ENCODE measurements at regions not wholly inside any gene's neighbourhood (a gene's known extent, or its start where the extent isn't known, plus 50 kb on each side); places are given as distances from the start of the nearest gene placed in this dataset.

DNA sequence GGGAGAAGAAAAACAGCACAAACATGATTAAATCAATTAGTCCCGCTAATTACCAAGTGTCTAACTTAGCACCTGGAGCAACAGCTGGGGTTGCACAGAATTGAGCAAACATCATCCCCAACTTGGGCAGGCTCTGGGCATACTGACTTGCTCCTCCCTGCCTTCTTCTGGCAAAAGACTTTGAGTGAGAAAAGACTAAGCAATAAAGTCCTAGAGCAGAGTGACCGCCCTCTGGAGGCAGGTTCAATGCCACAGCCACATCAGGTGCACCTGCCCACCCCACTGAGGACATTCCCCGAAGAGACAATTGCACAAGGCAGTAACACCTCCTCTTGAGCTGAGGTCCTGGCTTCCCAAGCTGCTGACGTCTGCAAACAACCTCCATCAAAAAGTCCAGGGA, 358.3 kb downstream of the SOX9 start:
- DNase-seq = no peak

- no peak for DNase-seq
Observed at GRCh38 chr17:72481572-72481971, 360.8 kb downstream of the SOX9 start.

DNA sequence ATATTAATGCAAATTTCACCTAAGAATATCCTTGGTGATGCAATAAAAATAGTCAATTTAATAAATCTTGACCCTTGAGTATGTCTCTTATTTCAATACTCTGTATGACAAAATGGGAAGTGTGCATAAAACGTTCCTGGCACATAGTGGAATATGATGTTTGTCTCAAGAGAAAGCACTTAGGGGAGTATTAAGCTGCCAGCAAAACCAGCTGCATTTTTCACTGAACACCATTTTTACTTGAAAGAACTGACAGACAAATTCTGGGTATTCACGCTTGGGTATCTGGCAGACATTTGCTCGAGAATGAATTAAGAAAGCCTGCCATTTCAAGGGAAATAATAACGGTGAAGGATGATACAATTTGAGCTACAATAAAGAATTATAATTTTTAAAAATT, 364.8 kb downstream of the SOX9 start:
- no peak for DNase-seq

GRCh38 chr17:72486806-72487205, 366.0 kb downstream of the SOX9 start:
- DNase-seq = no peak

- no peak for DNase-seq
Observed at GRCh38 chr17:72487731-72488494, 367.1 kb downstream of the SOX9 start.

DNA sequence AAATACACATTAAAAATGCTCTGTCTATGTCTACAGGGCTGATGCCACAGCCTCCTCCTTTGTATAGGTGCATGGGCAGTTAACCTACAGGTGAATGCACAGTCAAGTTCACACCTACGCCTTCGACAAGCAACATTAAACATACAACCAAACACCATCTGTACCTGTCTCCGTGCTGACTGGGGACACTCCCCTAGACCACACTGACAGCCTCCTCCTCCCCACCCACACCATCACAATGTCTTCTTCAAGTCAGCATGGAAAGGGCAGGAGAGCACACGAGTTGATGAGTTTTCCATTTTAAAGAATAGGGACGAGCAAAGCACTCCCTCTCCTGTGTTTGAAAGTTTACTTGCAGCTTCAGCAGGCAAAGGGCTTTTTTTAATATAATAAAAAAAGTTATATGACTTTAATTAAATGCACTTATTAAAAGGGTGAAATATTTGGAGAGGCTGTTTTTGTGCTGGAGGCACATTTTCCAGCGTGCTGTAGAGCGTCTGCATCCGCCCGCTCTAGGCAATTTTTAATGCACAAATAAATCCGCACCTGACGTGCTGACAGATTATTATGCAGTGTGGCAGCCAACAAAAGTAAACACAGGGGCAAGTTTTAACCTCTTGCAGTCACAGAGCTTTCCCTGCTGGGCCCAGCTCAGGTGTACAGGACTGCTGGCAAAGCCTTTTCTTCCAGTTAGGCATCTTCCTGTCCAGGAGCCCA, 367.9 kb downstream of the SOX9 start:
- no peak for DNase-seq

DNA sequence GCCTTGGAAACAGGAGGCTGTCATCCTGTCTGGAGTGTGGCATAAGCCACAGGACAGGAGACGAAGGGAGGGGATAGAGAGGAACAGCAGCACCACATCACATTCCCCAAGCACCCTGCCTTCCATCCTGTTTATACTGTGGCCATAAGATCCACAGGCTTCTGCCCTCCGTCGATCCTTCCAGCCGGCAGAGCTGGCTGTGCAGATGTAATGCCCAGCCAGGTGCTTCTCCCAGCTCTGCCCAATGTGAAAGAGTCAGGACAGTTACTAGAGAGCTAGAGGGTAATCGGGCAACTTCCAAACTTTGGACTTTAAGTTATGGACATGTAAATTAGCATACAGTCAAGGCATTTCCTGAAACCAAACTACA, 368.4 kb downstream of the SOX9 start:
- no peak for DNase-seq

- no peak for DNase-seq
Observed at GRCh38 chr17:72491102-72491501, 370.3 kb downstream of the SOX9 start.

DNA sequence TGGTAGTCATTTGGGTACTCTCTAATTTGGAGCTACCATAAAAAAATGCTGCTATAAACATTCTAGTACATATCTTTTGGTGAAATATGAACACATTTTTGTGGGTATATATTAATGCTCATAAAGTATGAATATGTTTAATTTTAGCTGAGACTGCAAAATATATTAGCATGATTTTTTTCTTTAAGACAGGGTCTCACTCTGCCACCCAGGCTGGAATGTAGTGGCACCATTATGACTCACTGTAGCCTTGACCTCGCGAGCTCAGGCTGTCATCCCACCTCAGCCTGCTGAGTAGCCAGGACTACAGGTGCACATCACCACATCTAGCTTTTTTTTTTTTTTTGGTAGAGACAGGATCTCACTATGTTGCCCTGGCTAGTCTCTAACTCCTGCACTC, 371.7 kb downstream of the SOX9 start:
- DNase-seq = no peak

DNA sequence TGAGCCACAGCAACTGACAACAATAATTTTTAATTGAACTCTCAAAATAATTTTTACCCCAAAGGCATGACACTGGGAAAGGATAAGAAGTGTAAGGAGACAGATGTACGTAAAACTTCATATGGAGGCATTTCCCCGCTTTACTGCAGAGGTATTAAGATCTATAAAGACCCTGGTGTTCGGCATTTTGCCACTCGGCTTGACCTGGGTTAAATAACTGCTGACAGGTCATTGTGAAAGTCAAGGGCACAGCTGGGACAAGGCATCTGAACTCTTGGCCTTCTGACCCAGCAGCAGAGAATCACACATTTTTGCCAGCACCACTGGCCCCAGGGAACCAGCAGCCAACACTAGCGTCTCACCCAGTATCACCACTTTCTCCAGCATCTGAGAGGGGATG, 372.1 kb downstream of the SOX9 start:
- no peak for DNase-seq

DNA sequence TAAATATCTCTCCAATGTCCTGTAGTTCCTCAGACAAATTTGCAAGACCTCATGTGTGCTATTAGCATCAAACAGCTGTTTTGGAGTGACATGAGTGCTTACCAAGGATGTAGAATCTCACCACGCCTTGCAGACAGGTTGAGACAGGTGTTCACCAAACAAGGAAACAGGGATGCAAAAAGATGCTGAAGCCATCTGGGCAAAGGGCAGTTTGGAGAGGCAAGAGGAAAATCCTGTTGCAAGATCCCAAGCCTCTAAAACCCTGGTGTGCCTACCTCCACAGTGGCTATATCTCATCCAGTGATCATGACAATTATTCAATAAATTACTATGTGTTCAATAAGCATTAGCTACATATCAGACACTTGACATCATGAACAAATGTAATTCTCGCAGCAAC, 373.7 kb downstream of the SOX9 start:
- DNase-seq = no peak

GRCh38 chr17:72496461-72496860, 375.6 kb downstream of the SOX9 start:
- DNase-seq = no peak

DNA sequence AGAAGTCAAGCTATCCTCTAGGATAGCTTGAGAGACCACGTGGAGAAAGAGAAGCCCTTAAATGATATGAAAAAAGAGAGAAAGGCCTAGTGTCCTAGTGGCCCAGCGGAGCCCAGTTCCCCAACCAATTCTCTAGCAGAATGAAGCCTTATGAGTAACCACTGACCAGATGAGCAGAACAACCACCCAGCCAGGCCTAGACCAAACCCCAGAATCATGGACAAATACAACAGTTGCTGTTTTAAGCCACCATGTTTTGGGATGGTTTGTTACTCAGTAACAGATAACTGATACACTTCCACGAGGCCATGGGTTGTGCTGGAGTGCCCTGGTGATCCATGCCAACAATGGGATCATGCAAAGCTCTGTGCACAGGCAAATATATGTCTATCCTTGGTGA, 377.1 kb downstream of the SOX9 start:
- DNase-seq = no peak

DNA sequence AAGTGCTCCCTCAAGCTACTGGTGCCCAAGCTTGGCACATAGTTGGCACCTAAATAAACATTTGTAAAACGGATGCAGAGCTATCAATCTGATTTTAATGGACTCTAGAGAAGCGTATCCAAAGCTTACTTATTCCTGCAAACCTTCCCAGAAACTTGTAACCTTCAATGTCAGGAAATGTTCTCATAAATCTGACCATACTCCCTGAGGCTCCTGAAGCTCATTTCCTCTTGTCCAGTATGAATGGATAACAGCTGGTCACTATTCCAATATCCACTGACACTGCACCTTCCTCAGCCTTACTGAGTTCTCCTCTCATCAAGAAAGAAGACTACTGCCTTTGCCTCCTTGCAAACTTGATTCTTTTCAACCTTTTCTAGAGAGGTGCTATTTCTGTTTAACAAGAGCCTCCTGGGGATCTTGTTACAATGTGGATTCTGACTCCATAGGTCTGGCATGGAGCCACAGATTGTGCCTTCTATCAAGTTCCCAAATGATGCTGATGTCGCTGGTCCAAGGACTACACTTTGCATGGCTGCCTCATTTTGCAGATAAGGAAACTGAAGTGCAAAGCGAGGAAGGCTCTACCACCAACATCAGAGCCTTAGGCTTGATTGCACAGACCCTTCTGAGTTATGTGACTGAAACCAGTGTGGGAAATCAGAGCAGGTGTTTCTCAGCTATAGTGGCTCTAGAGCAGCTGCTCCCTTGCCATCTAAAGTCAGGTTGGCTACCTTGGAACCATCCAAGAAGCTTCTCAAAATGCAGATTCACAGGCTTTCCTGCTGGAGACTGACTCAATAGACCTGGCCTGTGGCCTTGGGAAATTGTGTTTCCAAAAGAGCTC, 377.8 kb downstream of the SOX9 start:
- DNase-seq = no peak

- no peak for DNase-seq
Observed at GRCh38 chr17:72501404-72502370, 380.9 kb downstream of the SOX9 start.

DNA sequence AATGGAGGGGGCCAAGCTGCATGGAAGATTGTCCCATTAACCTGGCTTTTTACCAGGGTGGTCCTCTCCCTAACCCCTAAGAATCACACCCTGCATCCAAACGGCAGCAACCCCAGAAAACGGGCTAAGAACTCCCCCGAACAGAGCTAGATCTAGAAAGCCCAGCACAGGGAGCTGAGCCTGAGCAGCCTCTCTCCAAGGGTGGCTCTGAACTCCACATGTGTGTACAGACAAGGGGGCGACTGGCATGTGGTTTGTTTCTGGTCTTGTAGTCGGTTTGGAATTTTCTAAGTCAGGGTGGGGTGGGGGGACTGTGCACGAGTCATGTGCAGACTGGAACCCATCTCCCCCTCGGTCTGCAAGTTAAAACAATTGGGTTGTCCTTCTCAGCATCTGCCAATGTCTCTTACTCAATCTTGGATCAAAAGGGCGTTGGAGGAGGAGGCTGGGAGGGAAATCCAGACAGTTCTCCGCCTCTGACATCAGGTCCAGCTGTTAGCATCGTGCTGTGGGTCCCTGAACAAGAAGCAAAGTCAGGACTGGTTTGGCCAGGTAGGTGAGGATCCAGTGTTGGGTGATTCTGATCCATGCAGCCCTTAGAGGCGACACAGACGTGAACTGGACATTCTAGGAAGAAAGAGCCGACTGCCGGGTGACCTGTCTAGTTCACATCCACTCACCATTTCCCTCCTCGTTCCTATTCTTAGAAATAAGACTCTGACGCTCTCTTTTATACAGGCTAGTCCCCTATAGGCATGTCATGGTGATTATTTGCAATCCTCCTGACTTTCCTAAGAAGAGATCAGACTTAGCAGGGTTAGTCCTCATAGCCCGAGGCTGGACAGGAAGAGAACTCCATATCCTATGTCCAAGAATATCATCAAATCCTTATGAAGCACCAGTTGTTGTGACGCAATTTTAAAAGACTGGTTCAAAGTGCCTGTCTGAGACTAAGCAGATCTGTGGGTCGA, 381.8 kb downstream of the SOX9 start:
- DNase-seq = no peak

GRCh38 chr17:72503556-72503955, 382.7 kb downstream of the SOX9 start:
- DNase-seq = no peak

DNA sequence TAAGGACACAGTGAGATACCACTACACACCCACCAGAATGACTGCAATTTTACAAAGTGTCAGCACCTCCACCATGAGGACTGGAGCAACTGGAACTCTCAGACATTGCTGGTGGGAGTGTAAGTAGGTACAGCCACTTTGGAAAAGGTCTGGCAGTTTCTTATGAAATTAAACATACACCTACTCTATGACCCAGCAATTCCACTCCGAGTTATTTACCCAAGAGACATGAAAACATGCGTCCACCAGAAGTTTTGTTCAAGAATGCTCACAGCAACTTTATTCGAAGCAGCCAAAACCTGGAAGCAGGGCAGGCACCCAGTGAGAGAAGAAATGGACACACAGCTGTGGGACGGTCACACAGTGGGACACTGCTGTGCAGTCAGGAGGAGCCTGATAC, 384.0 kb downstream of the SOX9 start:
- DNase-seq = no peak

DNA sequence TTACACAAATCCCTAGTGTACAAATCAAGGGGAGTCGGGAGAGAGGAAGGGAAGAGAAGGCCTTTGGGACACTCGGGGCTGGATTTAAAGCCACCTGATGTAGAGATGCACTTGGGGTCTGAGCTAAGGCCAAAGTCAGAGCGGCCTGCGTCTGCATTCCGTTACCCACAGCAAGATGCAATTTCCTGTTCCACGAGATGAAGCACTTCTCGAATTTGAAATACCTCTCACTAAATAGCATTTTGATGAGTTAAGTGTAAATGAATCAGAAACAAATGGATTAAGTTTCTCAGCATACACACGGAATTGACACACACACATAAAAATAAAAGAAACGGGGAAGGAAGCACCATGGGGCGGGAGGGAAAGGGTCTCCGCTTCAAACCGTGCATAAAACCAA, 386.0 kb downstream of the SOX9 start:
- DNase-seq = no peak

DNA sequence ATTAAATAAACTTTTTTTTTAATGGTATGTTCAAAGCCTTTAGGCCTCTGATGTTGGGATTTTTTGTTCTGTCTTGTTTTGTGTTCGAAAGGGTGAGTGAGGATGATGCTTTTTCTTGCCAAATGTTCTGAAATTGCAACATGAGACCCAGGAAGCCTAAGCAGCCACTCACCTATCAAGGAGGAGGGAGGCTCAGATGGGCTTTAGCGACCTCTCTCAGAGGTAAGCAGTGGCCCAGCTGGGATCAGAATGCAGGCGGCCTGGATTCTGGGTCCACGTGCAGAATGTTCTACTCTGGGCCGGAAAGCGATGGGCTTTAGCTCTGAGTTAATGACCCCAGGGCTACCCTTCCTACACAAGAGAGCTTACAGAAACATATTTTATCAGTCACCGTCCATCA, 386.6 kb downstream of the SOX9 start:
- no peak for DNase-seq

All from hindlimb muscle (tissue), 1 donor.